Retinal pigment epithelial cell (primary cell): ENCODE measurements at regions not wholly inside any gene's neighbourhood (a gene's known extent, or its start where the extent isn't known, plus 50 kb on each side); places are given as distances from the start of the nearest gene placed in this dataset.

Experiments
- DNase-seq: peaks from one replicate; pipeline ENCODE4 v3.0.0-alpha.2; 2010; ENCODE audit warnings: low read depth
- H3K4me3 ChIP-seq: 2 replicates; pipeline ENCODE4 v1.5.1; 2011; ENCODE audit warnings: mild to moderate bottlenecking, low read length, control low read depth, moderate library complexity
- TF ChIP-seq, protein P1 (sequence below): conservative IDR thresholded peaks from 2 replicates; pipeline ENCODE4 v1.5.1; 2011; ENCODE audit warnings: low read depth, low read length, control low read depth, inconsistent platforms

DNA sequence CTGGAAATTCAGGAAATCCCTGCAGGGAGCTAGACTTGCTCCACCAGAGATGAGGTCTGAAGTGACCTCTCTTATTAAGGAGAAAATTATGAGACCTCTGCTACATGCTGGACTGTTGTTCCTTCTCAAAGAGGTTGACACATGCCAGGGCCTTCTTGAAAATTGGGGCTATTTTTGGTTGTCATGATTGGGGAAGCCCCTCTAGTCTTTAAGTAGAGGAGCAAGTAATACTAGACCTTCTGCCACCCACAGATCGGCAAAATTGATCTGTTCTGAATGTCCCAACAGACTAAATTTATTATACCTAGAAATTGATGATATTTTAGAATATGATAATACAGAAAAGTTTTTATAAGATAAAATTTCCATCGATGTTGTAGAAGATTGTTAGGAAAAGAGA, 160.8 kb upstream of the GRB10 start:
- no peak overlapping the region for H3K4me3 ChIP-seq
- DNase-seq: no peak
- TF ChIP-seq, protein P1, sequence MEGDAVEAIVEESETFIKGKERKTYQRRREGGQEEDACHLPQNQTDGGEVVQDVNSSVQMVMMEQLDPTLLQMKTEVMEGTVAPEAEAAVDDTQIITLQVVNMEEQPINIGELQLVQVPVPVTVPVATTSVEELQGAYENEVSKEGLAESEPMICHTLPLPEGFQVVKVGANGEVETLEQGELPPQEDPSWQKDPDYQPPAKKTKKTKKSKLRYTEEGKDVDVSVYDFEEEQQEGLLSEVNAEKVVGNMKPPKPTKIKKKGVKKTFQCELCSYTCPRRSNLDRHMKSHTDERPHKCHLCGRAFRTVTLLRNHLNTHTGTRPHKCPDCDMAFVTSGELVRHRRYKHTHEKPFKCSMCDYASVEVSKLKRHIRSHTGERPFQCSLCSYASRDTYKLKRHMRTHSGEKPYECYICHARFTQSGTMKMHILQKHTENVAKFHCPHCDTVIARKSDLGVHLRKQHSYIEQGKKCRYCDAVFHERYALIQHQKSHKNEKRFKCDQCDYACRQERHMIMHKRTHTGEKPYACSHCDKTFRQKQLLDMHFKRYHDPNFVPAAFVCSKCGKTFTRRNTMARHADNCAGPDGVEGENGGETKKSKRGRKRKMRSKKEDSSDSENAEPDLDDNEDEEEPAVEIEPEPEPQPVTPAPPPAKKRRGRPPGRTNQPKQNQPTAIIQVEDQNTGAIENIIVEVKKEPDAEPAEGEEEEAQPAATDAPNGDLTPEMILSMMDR: no peak

DNA sequence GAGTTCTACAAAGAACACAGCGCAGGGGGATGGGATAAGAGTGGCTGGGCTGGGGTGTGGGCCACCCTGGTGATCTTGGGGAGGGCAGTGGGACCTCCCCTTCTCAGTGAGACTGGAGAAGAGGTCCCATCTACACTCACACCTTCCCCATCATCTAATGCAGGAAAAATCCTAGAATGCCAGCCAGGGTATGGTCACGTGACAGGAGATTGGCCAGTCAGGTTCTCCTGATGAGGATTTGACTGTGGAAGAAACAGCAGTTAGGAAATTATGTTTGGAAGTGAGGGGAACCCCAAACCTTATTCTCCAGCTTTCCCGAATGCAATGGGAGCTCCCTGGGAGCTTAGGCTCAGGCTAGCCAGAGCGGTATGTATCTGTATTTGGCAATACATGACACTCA, 158.8 kb upstream of the GRB10 start:
- H3K4me3 ChIP-seq: no peak overlapping the region
- TF ChIP-seq, protein P1: no peak
- no peak for DNase-seq

DNA sequence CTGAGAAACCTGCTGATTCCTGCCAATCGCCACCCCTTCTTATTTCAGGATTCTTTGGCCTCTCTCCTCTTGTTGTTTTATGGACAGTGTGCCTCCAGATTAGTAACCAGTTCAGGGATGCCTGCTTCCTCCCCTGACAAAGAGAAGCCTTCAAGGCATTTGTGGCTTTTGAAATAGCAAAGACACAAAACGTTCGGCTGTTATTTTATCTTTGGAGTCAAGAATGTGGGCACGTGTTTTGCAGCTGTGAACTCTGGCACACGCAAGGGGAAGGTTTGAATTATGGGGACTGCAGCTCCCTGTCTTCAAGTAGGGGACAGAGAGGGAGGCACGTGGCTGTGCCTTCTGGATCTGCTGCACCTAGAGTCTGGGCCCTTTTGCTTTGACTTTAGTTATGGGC, 157.9 kb upstream of the GRB10 start:
- TF ChIP-seq, protein P1: no peak
- DNase-seq: no peak
- no peak overlapping the region for H3K4me3 ChIP-seq

DNA sequence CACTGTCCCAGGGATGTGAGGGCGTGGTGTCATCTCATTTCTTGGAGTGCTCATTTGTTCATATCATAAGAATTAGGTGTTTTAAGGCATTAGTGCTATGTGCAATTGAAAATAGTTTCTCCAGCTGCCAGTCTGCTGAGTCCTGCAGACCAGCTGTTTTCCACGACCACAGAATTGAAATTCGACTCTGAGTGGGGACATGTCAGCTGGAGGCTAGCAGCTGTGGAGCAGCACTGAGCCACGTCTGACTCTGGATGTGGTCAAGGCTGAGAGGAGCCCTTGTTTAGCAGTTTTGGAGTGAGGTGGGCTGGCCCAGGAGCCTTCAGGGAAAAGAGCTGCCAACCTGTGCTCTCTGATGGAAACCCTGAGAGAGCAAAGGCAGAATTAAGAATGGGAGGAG, 156.3 kb upstream of the GRB10 start:
- H3K4me3 ChIP-seq: no peak overlapping the region
- no peak for DNase-seq
- TF ChIP-seq, protein P1: no peak

DNA sequence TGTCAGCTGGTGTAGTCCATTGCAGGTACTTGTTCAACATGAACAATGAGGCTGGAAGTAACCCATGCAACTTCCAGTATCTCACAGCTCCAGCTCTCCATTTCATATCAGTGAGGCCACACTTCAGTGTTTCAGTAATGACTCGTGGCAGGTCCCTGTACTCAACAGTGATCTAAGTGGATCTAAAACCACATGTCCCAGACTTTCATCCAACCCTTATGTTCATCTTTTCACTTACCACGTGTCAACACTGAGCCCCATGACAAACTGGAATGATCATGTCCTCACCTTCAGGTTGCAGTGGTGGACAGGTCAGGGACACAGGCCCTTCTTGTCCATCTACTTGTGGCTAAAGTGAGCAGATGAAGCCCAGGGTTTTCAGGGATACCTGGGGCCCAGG, 155.0 kb upstream of the GRB10 start:
- no peak overlapping the region for H3K4me3 ChIP-seq
- TF ChIP-seq, protein P1: no peak
- no peak for DNase-seq

DNA sequence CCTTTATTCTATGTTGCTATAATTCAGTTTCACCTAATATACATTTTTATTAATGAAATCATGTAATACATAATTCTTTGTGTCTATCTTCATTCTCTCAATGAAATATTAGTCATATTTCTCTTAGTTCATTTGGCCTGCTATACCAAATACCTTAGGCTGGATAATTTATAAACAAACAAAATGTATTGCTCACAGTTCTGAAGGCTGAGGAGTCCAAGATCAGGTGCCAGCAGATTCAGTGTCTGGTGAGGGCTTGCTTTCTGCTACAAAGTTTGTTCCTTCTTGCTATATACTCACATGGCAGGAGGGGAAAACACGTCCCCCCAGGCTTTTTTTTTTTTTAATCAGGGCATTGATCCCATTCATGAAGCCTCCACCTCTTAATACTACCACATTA, 143.4 kb upstream of the GRB10 start:
- TF ChIP-seq, protein P1: no peak
- H3K4me3 ChIP-seq: no peak overlapping the region
- no peak for DNase-seq

DNA sequence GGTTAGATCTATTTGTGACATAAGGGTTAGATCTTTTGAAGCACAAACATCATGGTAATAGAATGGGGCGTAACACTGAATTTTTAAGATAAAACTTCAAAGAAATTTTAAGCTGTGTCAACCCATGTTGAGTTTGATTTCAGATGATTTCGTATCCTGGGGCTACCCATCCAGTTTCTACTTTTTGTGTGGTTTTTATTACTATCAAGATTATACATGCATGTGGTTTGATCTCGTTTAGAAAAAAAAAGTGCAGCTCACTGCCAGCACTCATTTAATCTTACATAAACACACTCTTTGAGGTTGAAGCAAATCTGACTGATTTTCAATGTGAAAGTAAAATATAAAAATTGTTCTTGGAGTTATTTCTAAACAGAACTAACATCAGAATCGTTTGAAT, 140.8 kb upstream of the GRB10 start:
- DNase-seq: no peak
- TF ChIP-seq, protein P1: no peak
- no peak overlapping the region for H3K4me3 ChIP-seq
